GM18858 (cell line): ENCODE measurements at regions not wholly inside any gene's neighbourhood (a gene's known extent, or its start where the extent isn't known, plus 50 kb on each side); places are given as distances from the start of the nearest gene placed in this dataset.
"Not testable (repeated sequence)": the region's sequence is repeated elsewhere in the genome, so short reads cannot be mapped to it uniquely, and the experiment has no call there.

Experiments
- ATAC-seq: cut with Tn5 transposase; IDR thresholded peaks from one replicate; pipeline ENCODE4 v1.9.1; 2021; ENCODE audit not compliant: unreplicated experiment

GRCh38 chr12:124675881-124676713 is 108.7 kb upstream of the NCOR2 start:
- ATAC-seq, result no peak

- no peak for ATAC-seq
Observed at GRCh38 chr12:124674937-124675336, 107.5 kb upstream of the NCOR2 start.

- ATAC-seq, result no peak
Observed at GRCh38 chr12:124673801-124674617, 106.6 kb upstream of the NCOR2 start.

GRCh38 chr12:124669271-124669721 is 101.9 kb upstream of the NCOR2 start:
- ATAC-seq, result not testable (repeated sequence)

- ATAC-seq, result no peak
Observed at GRCh38 chr12:124668602-124669001, 101.2 kb upstream of the NCOR2 start.

- no peak for ATAC-seq
Observed at GRCh38 chr12:124667506-124668326, 100.3 kb upstream of the NCOR2 start.

- no peak for ATAC-seq
Observed at GRCh38 chr12:124666722-124667259, 99.4 kb upstream of the NCOR2 start.

GRCh38 chr12:124665511-124665910 is 98.1 kb upstream of the NCOR2 start:
- ATAC-seq, result no peak

GRCh38 chr12:124664395-124665111 is 97.1 kb upstream of the NCOR2 start:
- ATAC-seq, result no peak

- ATAC-seq, result no peak
Observed at GRCh38 chr12:124663771-124664366, 96.5 kb upstream of the NCOR2 start.

GRCh38 chr12:124663206-124663605 is 95.8 kb upstream of the NCOR2 start:
- ATAC-seq, result no peak

- no peak for ATAC-seq
Observed at GRCh38 chr12:124661341-124661740, 93.9 kb upstream of the NCOR2 start.

GRCh38 chr12:124660851-124661250 is 93.4 kb upstream of the NCOR2 start:
- no peak for ATAC-seq

- no peak for ATAC-seq
Observed at GRCh38 chr12:124658806-124659402, 91.5 kb upstream of the NCOR2 start.

GRCh38 chr12:124658302-124658701 is 90.9 kb upstream of the NCOR2 start:
- ATAC-seq, result no peak

- no peak for ATAC-seq
Observed at GRCh38 chr12:124656947-124657434, 89.6 kb upstream of the NCOR2 start.

- ATAC-seq, result no peak
Observed at GRCh38 chr12:124655698-124656516, 88.5 kb upstream of the NCOR2 start.

- ATAC-seq, result no peak
Observed at GRCh38 chr12:124655048-124655697, 87.8 kb upstream of the NCOR2 start.
